ENCODE measurements at regions not wholly inside any gene's neighbourhood (a gene's known extent, or its start where the extent isn't known, plus 50 kb on each side); places are given as distances from the start of the nearest gene placed in this dataset.

- intact Hi-C loops (cut with micrococcal nuclease), result loop anchor here (5.0 kb wide), 2 partner anchors 72 to 112 kb away; no protein-coding TSS in a partner anchor
- no peaks in the 10 kb centered on the region for H3K36me3 Mint-ChIP-seq (ENCODE audit: insufficient read depth, unreplicated experiment)
- peak; percentile 52 for DNase-seq (ENCODE audit: unreplicated experiment)
- peaks cover 19% of the 10 kb centered on the region for H3K4me1 Mint-ChIP-seq (ENCODE audit: insufficient read depth, unreplicated experiment)
- no peak for TF ChIP-seq CTCF (IDR thresholded peaks at IDR 0.05; ENCODE audit: unreplicated experiment)
- no peaks in the 10 kb centered on the region for H3K9me3 Mint-ChIP-seq (ENCODE audit: unreplicated experiment)
- POLR2A ChIA-PET, result interaction anchor here (0.7 kb wide), 1 partner anchor 14 kb away, joined by 3 read pairs; no protein-coding TSS in a partner anchor
- CTCF ChIA-PET, result interaction anchor here (0.5 kb wide), 1 partner anchor 48 kb away, joined by 3 read pairs; no protein-coding TSS in a partner anchor
- H3K27me3 Mint-ChIP-seq (ENCODE audit: insufficient read depth, unreplicated experiment), result no peaks in the 10 kb centered on the region
- no peak overlapping the region for H3K27ac Mint-ChIP-seq (ENCODE audit: low read depth, unreplicated experiment)
- no TSS peak for BruUV-seq (replicated peaks)
- H3K4me3 Mint-ChIP-seq (ENCODE audit: unreplicated experiment), result no peak overlapping the region
Observed at GRCh38 chr3:150300388-150300787, 107.7 kb upstream of the TSC22D2 start.

GRCh38 chr3:150299201-150299600, 108.9 kb upstream of the TSC22D2 start:
- Mint-ChIP-seq H3K27me3 (ENCODE audit: insufficient read depth, unreplicated experiment) (no peaks in the 10 kb centered on the region), H3K36me3 (ENCODE audit: insufficient read depth, unreplicated experiment) (no peaks in the 10 kb centered on the region), H3K4me1 (ENCODE audit: insufficient read depth, unreplicated experiment) (peaks cover 24% of the 10 kb centered on the region), H3K27ac (ENCODE audit: low read depth, unreplicated experiment) (no peak overlapping the region), H3K9me3 (ENCODE audit: unreplicated experiment) (no peaks in the 10 kb centered on the region), H3K4me3 (ENCODE audit: unreplicated experiment) (no peak overlapping the region)
- TF ChIP-seq CTCF (IDR thresholded peaks at IDR 0.05; ENCODE audit: unreplicated experiment), result no peak
- POLR2A ChIA-PET, result interaction anchor here (0.6 to 0.8 kb wide), 2 partner anchors 125 to 199 kb away, joined by 3 read pairs; no protein-coding TSS in a partner anchor
- BruUV-seq (replicated peaks), result no TSS peak
- CTCF ChIA-PET, result interaction anchor here (0.5 to 0.7 kb wide), 3 partner anchors 12 to 96 kb away, joined by 3 read pairs; no protein-coding TSS in a partner anchor
- intact Hi-C loops (cut with micrococcal nuclease), result no loop called here
- DNase-seq (ENCODE audit: unreplicated experiment), result no peak

GRCh38 chr3:150296966-150297365, 111.1 kb upstream of the TSC22D2 start:
- Mint-ChIP-seq H3K9me3 (ENCODE audit: unreplicated experiment) (no peaks in the 10 kb centered on the region), H3K36me3 (ENCODE audit: insufficient read depth, unreplicated experiment) (no peaks in the 10 kb centered on the region), H3K4me3 (ENCODE audit: unreplicated experiment) (no peak overlapping the region), H3K4me1 (ENCODE audit: insufficient read depth, unreplicated experiment) (peaks cover 14% of the 10 kb centered on the region), H3K27me3 (ENCODE audit: insufficient read depth, unreplicated experiment) (no peaks in the 10 kb centered on the region), H3K27ac (ENCODE audit: low read depth, unreplicated experiment) (no peak overlapping the region)
- intact Hi-C loops (cut with micrococcal nuclease), result no loop called here
- DNase-seq (ENCODE audit: unreplicated experiment), result no peak
- CTCF ChIA-PET, result interaction anchor here (0.6 to 3.7 kb wide), 7 partner anchors 10 to 198 kb away, joined by 3 to 30 read pairs (median 4); no protein-coding TSS in a partner anchor
- TF ChIP-seq CTCF (IDR thresholded peaks at IDR 0.05; ENCODE audit: unreplicated experiment), result no peak
- BruUV-seq (replicated peaks), result no TSS peak
- POLR2A ChIA-PET, result interaction anchor here (0.6 to 1.3 kb wide), 4 partner anchors 22 to 575 kb away, joined by 3 to 4 read pairs (median 4); no protein-coding TSS in a partner anchor

GRCh38 chr3:150296123-150296735, 111.9 kb upstream of the TSC22D2 start:
- POLR2A ChIA-PET, result interaction anchor here (0.6 to 1.1 kb wide), 3 partner anchors 12 to 262 kb away, joined by 3 to 4 read pairs (median 3); no protein-coding TSS in a partner anchor
- BruUV-seq (replicated peaks), result no TSS peak
- Mint-ChIP-seq H3K9me3 (ENCODE audit: unreplicated experiment) (no peaks in the 10 kb centered on the region), H3K27ac (ENCODE audit: low read depth, unreplicated experiment) (no peak overlapping the region), H3K4me3 (ENCODE audit: unreplicated experiment) (no peak overlapping the region), H3K4me1 (ENCODE audit: insufficient read depth, unreplicated experiment) (peaks cover 11% of the 10 kb centered on the region), H3K36me3 (ENCODE audit: insufficient read depth, unreplicated experiment) (no peaks in the 10 kb centered on the region), H3K27me3 (ENCODE audit: insufficient read depth, unreplicated experiment) (no peaks in the 10 kb centered on the region)
- intact Hi-C loops (cut with micrococcal nuclease), result no loop called here
- TF ChIP-seq CTCF (IDR thresholded peaks at IDR 0.05; ENCODE audit: unreplicated experiment), result no peak
- CTCF ChIA-PET, result interaction anchor here (1.0 to 3.7 kb wide), 3 partner anchors 9 to 57 kb away, joined by 3 to 30 read pairs (median 17); no protein-coding TSS in a partner anchor
- no peak for DNase-seq (ENCODE audit: unreplicated experiment)
